HepG2 (cell line): ENCODE measurements at regions not wholly inside any gene's neighbourhood (a gene's known extent, or its start where the extent isn't known, plus 50 kb on each side); places are given as distances from the start of the nearest gene placed in this dataset.

Experiments used
- ATAC-seq: fragments of 200-7000 bp; cut with Tn5 transposase; 3 replicates; pipeline ENCODE4 v1.9.1; 2020; ENCODE audit warnings: mild to moderate bottlenecking, moderate library complexity
- BruUV-seq: library from RNA; stranded (reverse); fragments of 400-500 nt; replicated peaks from 2 replicates; lab custom pipeline; 2021; lab: Mats Ljungman, UMichigan
- CTCF ChIA-PET: fragments of 300-600 bp; formaldehyde crosslinking; extraction: SDS; loops from one replicate; lab custom pipeline; 2021; ENCODE audit warnings: low total read pairs, inconsistent platforms, low intra/inter-chr PET ratio; lab: Yijun Ruan, JAX
- POLR2A ChIA-PET: fragments of 350-600 bp; sonication (Branson Sonifier 250); formaldehyde crosslinking; loops from one replicate; lab custom pipeline; 2020; ENCODE audit warnings: antibody characterized with exemption, inconsistent platforms; lab: Yijun Ruan, JAX
- DNase-seq: peaks from one replicate; pipeline ENCODE4 v3.0.0-alpha.2; 2015; ENCODE audit warnings: low spot score
- FAIRE-seq: peaks from 3 replicates; lab custom pipeline; 2011; peaks lifted over from hg19 to GRCh38; lab: Jason Lieb, UNC
- H2AFZ ChIP-seq: one replicate; pipeline ENCODE4 v1.6.1; 2011; ENCODE audit warnings: low read length, inconsistent platforms
- H3K27ac ChIP-seq: fragments of 300-600 bp; 3 replicates; pipeline ENCODE4 v1.8.0; 2011; ENCODE audit warnings: mixed run types, mild to moderate bottlenecking, mixed read lengths, low read length, inconsistent platforms; ENCODE audit not compliant: insufficient read depth; ENCODE audit errors: extremely low read length
- H3K27me3 ChIP-seq, 2 experiments: fragments of 200-600 bp in 1 of 2; 2 replicates in 1 of 2; 3 replicates in 1 of 2; pipeline versions ENCODE4 v1.6.0 to v1.8.0; 2011; ENCODE audit warnings: low read length in 2 of 2, mild to moderate bottlenecking in 2 of 2, moderate library complexity in 2 of 2, inconsistent platforms in 1 of 2; ENCODE audit not compliant: insufficient read depth in 2 of 2, control insufficient read depth in 1 of 2
- H3K36me3 ChIP-seq, 2 experiments: fragments of 200-600 bp in 1 of 2; replicated peaks in 1 of 2; 2 replicates in 1 of 2; 3 replicates in 1 of 2; pipeline versions ENCODE4 v1.5.1 to v1.8.0; 2011; ENCODE audit warnings: low read length in 2 of 2, inconsistent platforms in 1 of 2; ENCODE audit not compliant: insufficient read depth in 2 of 2, control insufficient read depth in 1 of 2
- H3K4me1 ChIP-seq: 2 replicates; pipeline ENCODE4 v1.5.1; 2012; ENCODE audit warnings: low read length, inconsistent platforms; ENCODE audit not compliant: insufficient read depth
- H3K4me2 ChIP-seq: 2 replicates; pipeline ENCODE4 v1.6.0; 2011; ENCODE audit warnings: low read depth, low read length, inconsistent platforms
- H3K4me3 ChIP-seq, 3 experiments: fragments of 200-600 bp in 1 of 3; sonication (generic), shearing (Covaris generic) in 1 of 3; replicated peaks in 1 of 3; 2 replicates each; pipeline ENCODE4 v1.5.1; 2011 to 2016; ENCODE audit warnings: low read length in 3 of 3, inconsistent platforms in 2 of 3, low read depth in 2 of 3, mild to moderate bottlenecking in 2 of 3, control low read depth in 1 of 3, mixed read lengths in 1 of 3; ENCODE audit not compliant: insufficient read depth in 1 of 3
- H3K79me2 ChIP-seq: one replicate; pipeline ENCODE4 v1.6.1; 2011; ENCODE audit warnings: low read length, inconsistent platforms; ENCODE audit not compliant: insufficient read depth
- H3K9ac ChIP-seq: 2 replicates; pipeline ENCODE4 v1.6.0; 2011; ENCODE audit warnings: mild to moderate bottlenecking, low read depth, low read length, inconsistent platforms; ENCODE audit not compliant: insufficient read depth
- H3K9me3 ChIP-seq: 2 replicates; pipeline ENCODE4 v1.5.1; 2012; ENCODE audit warnings: mild to moderate bottlenecking, low read length
- H4K20me1 ChIP-seq: 2 replicates; pipeline ENCODE4 v1.6.0; 2011; ENCODE audit warnings: inconsistent platforms, mild to moderate bottlenecking, low read length, moderate library complexity; ENCODE audit not compliant: insufficient read depth
- FOXK1 ChIP-seq: sonication (generic); formaldehyde crosslinking; IDR thresholded peaks from 2 replicates; pipeline ENCODE4 v1.4.0; 2020; ENCODE audit warnings: low read depth, missing genetic modification reagents, borderline replicate concordance
- GMEB1 ChIP-seq: sonication (generic); formaldehyde crosslinking; IDR thresholded peaks from 2 replicates; pipeline ENCODE4 v1.5.1; 2020; ENCODE audit warnings: missing genetic modification reagents, mild to moderate bottlenecking, borderline replicate concordance
- MNT ChIP-seq: fragments of 450-650 bp; IDR thresholded peaks from 2 replicates; pipeline ENCODE4 v1.6.1; 2016
- WGBS: methylation state at CpG from one replicate; pipeline ENCODE4 v1.1.6; 2017; ENCODE audit warnings: low lambda C conversion rate; 5-methylcytosine and 5-hydroxymethylcytosine counted together
- in situ Hi-C: cut with HindIII; loops from 2 replicates; pipeline ENCODE4 v1.10.0; 2017; ENCODE audit warnings: low pct_unique_long_range_greater_than_20kb; ENCODE audit not compliant: extremely low pct_ligation_motif_present
- intact Hi-C: fragments of 100-400 bp; cut with micrococcal nuclease; formaldehyde crosslinking; loops from one replicate; pipeline ENCODE4 v1.10.0; 2022; ENCODE audit not compliant: unreplicated experiment

- H3K4me1 ChIP-seq = no peaks in the 10 kb centered on the region
- ATAC-seq (no peak), FAIRE-seq (no peak), DNase-seq (no peak)
- H3K9ac ChIP-seq = no peak overlapping the region
- no peak overlapping the region for H3K4me3 ChIP-seq
- peaks cover 45% of the 10 kb centered on the region for H3K9me3 ChIP-seq
- no peak overlapping the region for H3K27ac ChIP-seq
- H3K4me2 ChIP-seq = no peak overlapping the region
- peak; percentile 27; the same call in 1 of the 2 replicates for TF ChIP-seq MNT
- no peak for TF ChIP-seq GMEB1
- TF ChIP-seq FOXK1 (CRISPR knock-in tag) = no peak
- ChIA-PET POLR2A (no interaction called here), CTCF (no interaction called here)
- no peaks in the 10 kb centered on the region for H3K36me3 ChIP-seq
- BruUV-seq = no TSS peak
- H3K79me2 ChIP-seq = no peaks in the 10 kb centered on the region
- WGBS = 20% methylated on average over 13 of the region's 13 CpGs
- H2AFZ ChIP-seq = no peak overlapping the region
- in situ Hi-C loops = no loop called here
- intact Hi-C loops = no loop called here
- no peaks in the 10 kb centered on the region for H4K20me1 ChIP-seq
- H3K27me3 ChIP-seq = no peaks in the 10 kb centered on the region; a peak in 1 of 5 replicates
These were observed 274.8 kb downstream of the TSHZ3 start for GRCh38 chr19:31074199-31075125.
